SU-DHL-6 (cell line): ENCODE measurements at regions not wholly inside any gene's neighbourhood (a gene's known extent, or its start where the extent isn't known, plus 50 kb on each side); places are given as distances from the start of the nearest gene placed in this dataset.
"Not testable (repeated sequence)": the region's sequence is repeated elsewhere in the genome, so short reads cannot be mapped to it uniquely, and the experiment has no call there.

Experiments used
- H2AFZ ChIP-seq: fragments of 200-600 bp; sonication (generic); 2 replicates; pipeline ENCODE4 v1.6.1; 2014; ENCODE audit warnings: low read depth, mild to moderate bottlenecking, moderate library complexity, mixed read lengths, antibody characterized with exemption, low read length; ENCODE audit not compliant: severe bottlenecking
- H3F3A ChIP-seq: fragments of 200-600 bp; shearing (Covaris generic); 2 replicates; pipeline ENCODE4 v1.6.0; 2016; ENCODE audit warnings: antibody characterized with exemption, mild to moderate bottlenecking; ENCODE audit not compliant: insufficient read depth
- H3K27ac ChIP-seq: fragments of 200-600 bp; sonication (generic); 2 replicates; pipeline ENCODE4 v1.5.1; 2016; ENCODE audit warnings: low read depth, mild to moderate bottlenecking, low read length, moderate library complexity, mixed read lengths
- H3K27me3 ChIP-seq: fragments of 200-600 bp; sonication (generic), shearing (Covaris generic); 2 replicates; pipeline ENCODE4 v1.6.0; 2014; ENCODE audit warnings: mild to moderate bottlenecking, low read length
- H3K36me3 ChIP-seq: fragments of 200-600 bp; sonication (generic); 2 replicates; pipeline ENCODE4 v1.6.1; 2014; ENCODE audit warnings: mild to moderate bottlenecking, low read length, mixed read lengths
- H3K4me2 ChIP-seq: fragments of 300-600, 200-600 bp; shearing (Covaris generic), sonication (generic); 2 replicates; pipeline ENCODE4 v1.6.0; 2014; ENCODE audit warnings: low read length, low read depth, mild to moderate bottlenecking; ENCODE audit not compliant: poor library complexity, severe bottlenecking
- H3K4me3 ChIP-seq: fragments of 200-600 bp; sonication (generic); 2 replicates; pipeline ENCODE4 v1.5.1; 2014; ENCODE audit warnings: antibody characterized with exemption, low read length, mild to moderate bottlenecking, mixed read lengths; ENCODE audit not compliant: insufficient read depth, poor library complexity, severe bottlenecking
- H3K79me2 ChIP-seq: fragments of 200-600 bp; sonication (generic); 2 replicates; pipeline ENCODE4 v1.6.1; 2014; ENCODE audit warnings: mild to moderate bottlenecking, low read length, moderate library complexity; ENCODE audit not compliant: insufficient read depth
- H3K9ac ChIP-seq: fragments of 200-600 bp; sonication (generic); 2 replicates; pipeline ENCODE4 v1.7.0; 2014; ENCODE audit warnings: mild to moderate bottlenecking, low read length
- H3K9me2 ChIP-seq: fragments of 200-600 bp; sonication (generic); replicated peaks from 2 replicates; pipeline ENCODE4 v1.6.1; 2014; ENCODE audit warnings: low read length; ENCODE audit not compliant: insufficient read depth
- H3K9me3 ChIP-seq: fragments of 200-600 bp; sonication (generic); 2 replicates; pipeline ENCODE4 v1.6.1; 2014; ENCODE audit warnings: low read length, mixed read lengths; ENCODE audit not compliant: insufficient read depth
- H4K20me1 ChIP-seq: fragments of 200-600 bp; sonication (generic); 2 replicates; pipeline ENCODE4 v1.6.1; 2014; ENCODE audit warnings: low read depth, mild to moderate bottlenecking, antibody characterized with exemption, low read length, moderate library complexity, mixed read lengths
- EZH2phosphoT487 ChIP-seq: fragments of 200-600 bp; sonication (generic), shearing (Covaris generic); conservative IDR thresholded peaks from 2 replicates; pipeline ENCODE4 v1.6.1; 2018; ENCODE audit warnings: mild to moderate bottlenecking, antibody characterized with exemption, low read length, moderate library complexity, mixed read lengths
- TF ChIP-seq, protein P1 (sequence below): fragments of 200-600 bp; sonication (generic); IDR thresholded peaks from one replicate; pipeline ENCODE4 v1.5.1; 2017; ENCODE audit warnings: antibody characterized with exemption, mild to moderate bottlenecking, low read length, moderate library complexity; ENCODE audit not compliant: insufficient read depth, poor library complexity, severe bottlenecking

DNA sequence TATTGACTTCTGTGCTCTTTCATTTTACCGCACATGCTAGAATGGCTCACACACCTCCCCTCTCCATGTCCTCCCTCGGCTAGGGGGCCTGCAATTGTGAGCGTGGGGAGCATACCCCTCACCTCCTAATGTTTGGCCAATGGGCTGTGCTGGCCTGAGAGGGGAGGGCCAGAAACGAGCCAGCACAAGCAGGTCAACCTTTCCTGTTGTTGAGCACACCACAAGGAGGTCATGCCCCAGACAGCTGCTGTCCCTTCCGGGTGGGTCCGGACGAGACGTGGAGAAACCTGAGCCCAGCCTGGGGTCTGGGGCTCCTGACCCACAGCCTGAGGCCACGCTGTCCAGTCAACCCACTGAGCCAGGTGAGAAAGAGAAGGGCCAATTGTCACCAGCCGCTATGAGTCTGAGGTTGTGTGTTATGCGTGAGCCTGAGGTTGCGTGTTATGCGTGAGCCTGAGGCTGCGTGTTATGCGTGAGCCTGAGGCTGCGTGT lies 77.4 kb downstream of the TTLL2 start:
- H3K9me3 ChIP-seq: no peaks in the 10 kb centered on the region
- TF ChIP-seq, protein P1, sequence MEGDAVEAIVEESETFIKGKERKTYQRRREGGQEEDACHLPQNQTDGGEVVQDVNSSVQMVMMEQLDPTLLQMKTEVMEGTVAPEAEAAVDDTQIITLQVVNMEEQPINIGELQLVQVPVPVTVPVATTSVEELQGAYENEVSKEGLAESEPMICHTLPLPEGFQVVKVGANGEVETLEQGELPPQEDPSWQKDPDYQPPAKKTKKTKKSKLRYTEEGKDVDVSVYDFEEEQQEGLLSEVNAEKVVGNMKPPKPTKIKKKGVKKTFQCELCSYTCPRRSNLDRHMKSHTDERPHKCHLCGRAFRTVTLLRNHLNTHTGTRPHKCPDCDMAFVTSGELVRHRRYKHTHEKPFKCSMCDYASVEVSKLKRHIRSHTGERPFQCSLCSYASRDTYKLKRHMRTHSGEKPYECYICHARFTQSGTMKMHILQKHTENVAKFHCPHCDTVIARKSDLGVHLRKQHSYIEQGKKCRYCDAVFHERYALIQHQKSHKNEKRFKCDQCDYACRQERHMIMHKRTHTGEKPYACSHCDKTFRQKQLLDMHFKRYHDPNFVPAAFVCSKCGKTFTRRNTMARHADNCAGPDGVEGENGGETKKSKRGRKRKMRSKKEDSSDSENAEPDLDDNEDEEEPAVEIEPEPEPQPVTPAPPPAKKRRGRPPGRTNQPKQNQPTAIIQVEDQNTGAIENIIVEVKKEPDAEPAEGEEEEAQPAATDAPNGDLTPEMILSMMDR: no peak
- no peak for TF ChIP-seq EZH2phosphoT487
- no peaks in the 10 kb centered on the region for H3K36me3 ChIP-seq
- no peak overlapping the region for H3K4me3 ChIP-seq
- H3K4me2 ChIP-seq: no peak overlapping the region
- H3K9me2 ChIP-seq: no peaks in the 10 kb centered on the region
- no peaks in the 10 kb centered on the region for H4K20me1 ChIP-seq
- H3K79me2 ChIP-seq: no peaks in the 10 kb centered on the region
- H3K9ac ChIP-seq: no peak overlapping the region
- no peak overlapping the region for H3K27ac ChIP-seq
- H3K27me3 ChIP-seq: no peaks in the 10 kb centered on the region
- no peaks in the 10 kb centered on the region for H3F3A ChIP-seq
- no peak overlapping the region for H2AFZ ChIP-seq

DNA sequence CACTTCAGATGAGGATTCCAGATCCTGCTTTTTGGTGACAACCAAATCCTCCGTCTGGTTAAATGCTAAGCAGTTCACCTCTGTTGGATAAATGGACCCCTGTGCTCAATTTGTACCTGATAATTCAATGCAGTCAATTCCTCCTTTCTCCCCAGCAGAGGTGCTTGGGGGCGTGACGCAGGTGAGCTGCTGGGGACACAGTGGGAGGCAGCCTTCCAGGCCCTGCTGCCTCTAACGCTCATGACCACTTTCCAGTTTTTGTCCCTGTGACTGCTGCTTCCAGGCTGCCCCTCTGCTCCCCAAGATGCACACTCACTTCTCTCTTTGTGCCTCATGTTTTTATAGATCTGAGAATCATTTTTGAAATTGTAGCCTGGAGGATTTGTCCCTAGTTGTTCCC lies 78.5 kb downstream of the TTLL2 start:
- Histone ChIP-seq H3K4me2 (no peak overlapping the region), H3K4me3 (no peak overlapping the region), H3K36me3 (no peaks in the 10 kb centered on the region), H3K9me2 (no peaks in the 10 kb centered on the region), H4K20me1 (no peaks in the 10 kb centered on the region), H3K27me3 (no peaks in the 10 kb centered on the region), H3K79me2 (no peaks in the 10 kb centered on the region), H3K9me3 (no peaks in the 10 kb centered on the region), H2AFZ (no peak overlapping the region), H3F3A (no peaks in the 10 kb centered on the region), H3K9ac (no peak overlapping the region), H3K27ac (no peak overlapping the region)
- no peak for TF ChIP-seq EZH2phosphoT487

DNA sequence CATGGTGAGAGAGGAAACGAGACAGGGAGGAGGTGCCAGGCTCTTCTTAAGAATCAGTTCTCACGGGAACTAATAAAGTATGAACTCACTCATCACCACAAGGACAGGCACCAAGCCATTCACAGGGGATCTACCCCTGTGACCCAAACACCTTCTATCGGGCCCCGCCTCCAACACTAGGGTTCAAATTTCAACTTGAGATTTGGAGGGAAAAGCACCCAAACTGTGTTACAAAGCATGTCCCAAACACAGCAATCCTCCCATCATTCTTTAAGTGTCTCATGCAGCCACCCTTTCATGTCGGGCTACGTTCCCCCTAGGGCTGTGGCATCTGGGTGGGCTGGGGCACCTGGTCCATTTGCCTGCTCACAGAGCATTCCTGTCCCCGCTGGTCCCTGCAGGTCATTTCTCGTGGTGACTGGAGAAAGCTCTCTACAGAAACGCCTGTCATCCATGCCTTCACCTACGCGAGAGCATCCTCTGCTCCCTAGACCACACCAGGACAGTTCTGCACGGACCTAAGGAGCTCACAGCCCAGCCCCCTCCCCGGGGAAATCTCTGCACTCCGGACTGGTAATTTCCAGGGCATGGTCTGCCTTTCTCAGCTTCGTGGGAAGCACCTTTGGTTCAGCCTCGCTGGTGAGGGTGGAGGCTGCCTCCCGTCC lies 79.6 kb downstream of the TTLL2 start:
- H3K9ac ChIP-seq: no peak overlapping the region
- no peaks in the 10 kb centered on the region for H3K9me2 ChIP-seq
- H3K27ac ChIP-seq: no peak overlapping the region
- no peaks in the 10 kb centered on the region for H3K9me3 ChIP-seq
- H3F3A ChIP-seq: no peaks in the 10 kb centered on the region
- H2AFZ ChIP-seq: no peak overlapping the region
- TF ChIP-seq, protein P1: no peak
- no peak for TF ChIP-seq EZH2phosphoT487
- H3K36me3 ChIP-seq: no peaks in the 10 kb centered on the region
- no peak overlapping the region for H3K4me3 ChIP-seq
- H3K27me3 ChIP-seq: no peaks in the 10 kb centered on the region
- H4K20me1 ChIP-seq: no peaks in the 10 kb centered on the region
- H3K79me2 ChIP-seq: no peaks in the 10 kb centered on the region
- no peak overlapping the region for H3K4me2 ChIP-seq

DNA sequence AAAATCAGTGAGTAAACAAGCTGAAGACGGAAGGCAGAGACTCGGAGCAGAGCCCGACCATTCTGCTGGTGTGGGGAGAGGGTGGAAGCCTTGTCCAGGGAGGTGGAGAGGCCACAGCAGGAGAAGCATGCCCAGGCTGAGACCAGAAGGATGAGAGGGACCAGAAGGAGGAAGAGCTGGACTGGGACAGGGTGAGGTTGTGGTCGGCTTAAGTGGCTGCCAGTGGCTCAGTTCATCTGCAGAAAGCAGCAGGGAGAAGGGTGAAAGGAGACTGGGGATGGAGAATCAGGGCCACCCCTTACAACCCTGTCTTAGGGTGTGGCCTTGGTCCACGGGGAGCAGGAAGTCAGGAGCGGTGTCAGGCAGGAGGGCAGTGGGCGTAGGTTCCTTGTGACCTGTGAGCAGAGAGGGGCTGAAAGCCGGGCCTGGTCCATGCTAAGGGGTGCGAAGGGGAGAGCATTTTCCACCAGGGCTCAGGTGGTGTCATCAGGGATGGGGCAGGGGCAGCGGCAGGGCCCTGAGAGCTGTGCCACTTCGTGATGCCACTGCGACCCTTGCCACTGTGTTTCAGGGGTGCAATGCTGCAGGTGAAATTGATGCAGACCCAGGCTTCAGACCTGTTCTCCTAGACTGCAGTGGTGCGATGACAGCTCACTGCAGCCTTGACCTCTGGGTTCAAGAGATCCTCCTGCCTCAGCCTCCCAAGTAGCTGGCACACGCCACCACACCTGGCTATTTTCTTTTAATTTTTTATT lies 81.1 kb downstream of the TTLL2 start:
- Histone ChIP-seq H3K36me3 (no peaks in the 10 kb centered on the region), H3K27me3 (no peaks in the 10 kb centered on the region), H4K20me1 (no peaks in the 10 kb centered on the region), H3K4me3 (no peak overlapping the region), H2AFZ (no peak overlapping the region), H3K9me3 (no peaks in the 10 kb centered on the region), H3K4me2 (no peak overlapping the region), H3F3A (no peaks in the 10 kb centered on the region), H3K9ac (no peak overlapping the region), H3K79me2 (no peaks in the 10 kb centered on the region), H3K9me2 (no peaks in the 10 kb centered on the region), H3K27ac (no peak overlapping the region)
- TF ChIP-seq EZH2phosphoT487: no peak
- TF ChIP-seq, protein P1: no peak

DNA sequence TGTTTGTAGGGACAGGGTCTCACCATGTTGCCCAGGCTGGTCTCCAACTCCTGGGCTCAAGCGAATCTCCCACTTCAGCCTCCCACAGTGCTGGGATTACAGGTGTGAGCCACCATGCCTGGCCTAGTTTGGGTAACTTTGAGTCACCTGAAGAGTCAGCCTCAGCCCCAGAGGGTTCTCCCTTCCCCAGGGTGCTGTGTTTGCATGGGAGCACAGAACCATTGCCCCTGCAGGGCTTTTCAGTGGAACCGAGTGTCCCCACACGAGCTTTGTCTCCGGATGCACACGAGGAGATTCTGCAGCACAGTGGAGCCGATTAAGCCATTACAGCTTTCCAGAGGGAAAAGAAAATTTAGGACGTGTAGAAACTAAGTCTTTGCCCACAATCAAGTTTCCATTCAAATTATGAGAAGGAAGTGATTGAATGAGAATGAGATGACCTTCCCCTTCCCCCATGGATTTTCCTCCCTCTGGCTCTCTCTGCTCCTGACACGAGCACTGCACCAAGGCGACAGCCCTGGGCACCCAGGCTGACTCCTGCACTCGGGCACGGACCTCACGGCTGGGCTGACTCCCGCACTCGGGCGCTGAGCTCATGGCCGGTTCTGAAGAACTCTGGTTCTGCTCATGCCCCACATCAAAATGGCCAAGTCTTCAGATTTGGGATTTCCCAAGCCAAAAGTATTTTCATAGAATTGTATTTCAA lies 81.8 kb downstream of the TTLL2 start:
- H3K4me3 ChIP-seq, H3K9me3 ChIP-seq, H3K27ac ChIP-seq, H4K20me1 ChIP-seq, H3K27me3 ChIP-seq, H3K79me2 ChIP-seq, H3K9ac ChIP-seq, H3K9me2 ChIP-seq, H3K36me3 ChIP-seq, H3F3A ChIP-seq, H3K4me2 ChIP-seq, H2AFZ ChIP-seq: not testable (repeated sequence)
